ENCODE measurements at regions not wholly inside any gene's neighbourhood (a gene's known extent, or its start where the extent isn't known, plus 50 kb on each side); places are given as distances from the start of the nearest gene placed in this dataset.

- Histone ChIP-seq H3K36me3 (no peaks in the 10 kb centered on the region), H3K27me3 (no peaks in the 10 kb centered on the region), H3K27ac (no peak overlapping the region), H3K4me1 (no peaks in the 10 kb centered on the region), H3K9me3 (no peaks in the 10 kb centered on the region), H3K4me3 (replicated peaks in 1 of 3) (no peak overlapping the region)
- DNase-seq: no peak
- intact Hi-C loops (cut with DNase I): no loop called here
- TF ChIP-seq, protein P1, sequence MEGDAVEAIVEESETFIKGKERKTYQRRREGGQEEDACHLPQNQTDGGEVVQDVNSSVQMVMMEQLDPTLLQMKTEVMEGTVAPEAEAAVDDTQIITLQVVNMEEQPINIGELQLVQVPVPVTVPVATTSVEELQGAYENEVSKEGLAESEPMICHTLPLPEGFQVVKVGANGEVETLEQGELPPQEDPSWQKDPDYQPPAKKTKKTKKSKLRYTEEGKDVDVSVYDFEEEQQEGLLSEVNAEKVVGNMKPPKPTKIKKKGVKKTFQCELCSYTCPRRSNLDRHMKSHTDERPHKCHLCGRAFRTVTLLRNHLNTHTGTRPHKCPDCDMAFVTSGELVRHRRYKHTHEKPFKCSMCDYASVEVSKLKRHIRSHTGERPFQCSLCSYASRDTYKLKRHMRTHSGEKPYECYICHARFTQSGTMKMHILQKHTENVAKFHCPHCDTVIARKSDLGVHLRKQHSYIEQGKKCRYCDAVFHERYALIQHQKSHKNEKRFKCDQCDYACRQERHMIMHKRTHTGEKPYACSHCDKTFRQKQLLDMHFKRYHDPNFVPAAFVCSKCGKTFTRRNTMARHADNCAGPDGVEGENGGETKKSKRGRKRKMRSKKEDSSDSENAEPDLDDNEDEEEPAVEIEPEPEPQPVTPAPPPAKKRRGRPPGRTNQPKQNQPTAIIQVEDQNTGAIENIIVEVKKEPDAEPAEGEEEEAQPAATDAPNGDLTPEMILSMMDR (IDR thresholded peaks at IDR 0.05): no peak
- TF ChIP-seq POLR2A (IDR thresholded peaks at IDR 0.05): no peak
- 75% methylated on average over 1 of the region's 1 CpG for WGBS, 2 donors
Observed at GRCh38 chr6:133697666-133698065, 191.2 kb upstream of the TCF21 start.

GRCh38 chr6:133698272-133698671, 190.6 kb upstream of the TCF21 start:
- no peak overlapping the region for H3K27ac ChIP-seq
- no peaks in the 10 kb centered on the region for H3K9me3 ChIP-seq
- no peak overlapping the region for H3K4me3 ChIP-seq (replicated peaks in 1 of 3)
- intact Hi-C loops (cut with DNase I): no loop called here
- H3K36me3 ChIP-seq: no peaks in the 10 kb centered on the region
- no peak for DNase-seq
- H3K27me3 ChIP-seq: no peaks in the 10 kb centered on the region
- TF ChIP-seq, protein P1 (IDR thresholded peaks at IDR 0.05): no peak
- no peak for TF ChIP-seq POLR2A (IDR thresholded peaks at IDR 0.05)
- no peaks in the 10 kb centered on the region for H3K4me1 ChIP-seq
- 80 to 85% methylated on average over 1 of the region's 1 CpG for WGBS, 2 donors

DNA sequence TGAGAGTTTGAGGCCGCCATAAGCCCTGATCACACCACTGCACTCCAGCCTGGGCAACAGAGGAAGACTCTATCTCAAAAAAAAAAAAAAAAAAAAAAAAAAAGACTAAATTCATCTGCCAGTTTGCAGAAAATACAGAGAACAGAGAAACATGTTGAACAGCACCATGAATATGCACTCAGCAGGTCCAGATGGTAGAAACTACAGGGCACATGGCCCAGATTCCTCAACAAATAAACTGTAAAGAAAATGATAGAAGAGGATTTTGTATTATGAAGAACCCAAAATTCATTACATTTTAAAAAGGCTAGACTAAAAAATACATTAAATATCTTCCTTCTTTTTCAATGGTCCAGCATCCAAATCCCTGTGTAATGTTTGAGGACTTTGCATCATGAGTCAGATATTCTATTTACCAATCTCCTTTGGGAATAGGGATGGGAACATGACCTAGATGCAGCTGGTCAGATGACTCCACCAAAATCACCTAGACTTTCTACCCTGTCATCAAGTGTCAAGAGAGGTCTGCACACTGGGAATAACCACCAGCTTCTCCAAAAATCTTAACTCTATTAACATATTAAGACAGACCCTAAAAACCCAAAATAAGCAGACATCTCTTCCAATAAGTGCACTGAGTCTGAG, 189.1 kb upstream of the TCF21 start:
- Histone ChIP-seq H3K4me1 (no peaks in the 10 kb centered on the region), H3K4me3 (replicated peaks in 1 of 3) (no peak overlapping the region), H3K27ac (no peak overlapping the region), H3K36me3 (no peaks in the 10 kb centered on the region), H3K27me3 (no peaks in the 10 kb centered on the region), H3K9me3 (no peaks in the 10 kb centered on the region)
- TF ChIP-seq, protein P1 (IDR thresholded peaks at IDR 0.05): no peak
- no peak for TF ChIP-seq POLR2A (IDR thresholded peaks at IDR 0.05)
- 92 to 100% methylated on average over 1 of the region's 1 CpG for WGBS, 2 donors
- intact Hi-C loops (cut with DNase I): no loop called here
- no peak for DNase-seq

GRCh38 chr6:133701633-133702331, 187.1 kb upstream of the TCF21 start:
- 66 to 81% methylated on average over 9 of the region's 9 CpGs for WGBS, 2 donors
- intact Hi-C loops (cut with DNase I): no loop called here
- Histone ChIP-seq H3K9me3 (no peaks in the 10 kb centered on the region), H3K36me3 (no peaks in the 10 kb centered on the region), H3K27me3 (no peaks in the 10 kb centered on the region), H3K4me3 (replicated peaks in 1 of 3) (no peak overlapping the region), H3K27ac (no peak overlapping the region), H3K4me1 (no peaks in the 10 kb centered on the region)
- TF ChIP-seq, protein P1 (IDR thresholded peaks at IDR 0.05): no peak
- TF ChIP-seq POLR2A (IDR thresholded peaks at IDR 0.05): no peak
- no peak for DNase-seq

GRCh38 chr6:133704371-133704770, 184.5 kb upstream of the TCF21 start:
- Histone ChIP-seq H3K9me3 (no peaks in the 10 kb centered on the region), H3K27me3 (no peaks in the 10 kb centered on the region), H3K4me1 (no peaks in the 10 kb centered on the region), H3K4me3 (replicated peaks in 1 of 3) (no peak overlapping the region), H3K27ac (no peak overlapping the region), H3K36me3 (no peaks in the 10 kb centered on the region)
- intact Hi-C loops (cut with DNase I): no loop called here
- DNase-seq: no peak
- TF ChIP-seq, protein P1 (IDR thresholded peaks at IDR 0.05): no peak
- TF ChIP-seq POLR2A (IDR thresholded peaks at IDR 0.05): no peak
